Endothelial cell (in vitro differentiated cells): ENCODE measurements at regions not wholly inside any gene's neighbourhood (a gene's known extent, or its start where the extent isn't known, plus 50 kb on each side); places are given as distances from the start of the nearest gene placed in this dataset.
"Not testable (repeated sequence)": the region's sequence is repeated elsewhere in the genome, so short reads cannot be mapped to it uniquely, and the experiment has no call there.

Experiments used
- DNase-seq: peaks from one replicate; pipeline ENCODE4 v3.0.0; 2021; ENCODE audit warnings: low spot score
- H3K27ac Mint-ChIP-seq: one replicate; pipeline ENCODE4 v1.8.0; 2021; ENCODE audit warnings: mixed read lengths, inconsistent platforms; ENCODE audit not compliant: unreplicated experiment
- H3K27me3 Mint-ChIP-seq: one replicate; pipeline ENCODE4 v1.8.0; 2021; ENCODE audit warnings: mild to moderate bottlenecking, moderate library complexity, mixed read lengths, inconsistent platforms; ENCODE audit not compliant: unreplicated experiment
- H3K36me3 Mint-ChIP-seq: one replicate; pipeline ENCODE4 v1.8.0; 2021; ENCODE audit warnings: mild to moderate bottlenecking, low read depth, mixed read lengths, inconsistent platforms; ENCODE audit not compliant: unreplicated experiment
- H3K4me1 Mint-ChIP-seq: one replicate; pipeline ENCODE4 v1.8.0; 2021; ENCODE audit warnings: mild to moderate bottlenecking, mixed read lengths, inconsistent platforms; ENCODE audit not compliant: unreplicated experiment
- H3K4me3 Mint-ChIP-seq: one replicate; pipeline ENCODE4 v1.8.0; 2021; ENCODE audit warnings: mild to moderate bottlenecking, mixed read lengths, inconsistent platforms; ENCODE audit not compliant: unreplicated experiment
- H3K9me3 Mint-ChIP-seq: one replicate; pipeline ENCODE4 v1.8.0; 2021; ENCODE audit warnings: mixed read lengths, inconsistent platforms; ENCODE audit not compliant: unreplicated experiment
- TF ChIP-seq, protein P1 (sequence below): fragments of 200-600 bp; sonication (generic); IDR thresholded peaks from one replicate; pipeline ENCODE4 v1.5.0; 2021; ENCODE audit warnings: antibody characterized with exemption; ENCODE audit not compliant: unreplicated experiment

GRCh38 chr10:130714742-130715467 is 578.7 kb downstream of the GLRX3 start:
- Mint-ChIP-seq H3K27ac (no peak overlapping the region), H3K4me1 (no peaks in the 10 kb centered on the region), H3K9me3 (peaks cover 57% of the 10 kb centered on the region), H3K36me3 (peaks cover 18% of the 10 kb centered on the region), H3K4me3 (no peak overlapping the region), H3K27me3 (peaks cover 6% of the 10 kb centered on the region)
- DNase-seq, result no peak
- TF ChIP-seq, protein P1, sequence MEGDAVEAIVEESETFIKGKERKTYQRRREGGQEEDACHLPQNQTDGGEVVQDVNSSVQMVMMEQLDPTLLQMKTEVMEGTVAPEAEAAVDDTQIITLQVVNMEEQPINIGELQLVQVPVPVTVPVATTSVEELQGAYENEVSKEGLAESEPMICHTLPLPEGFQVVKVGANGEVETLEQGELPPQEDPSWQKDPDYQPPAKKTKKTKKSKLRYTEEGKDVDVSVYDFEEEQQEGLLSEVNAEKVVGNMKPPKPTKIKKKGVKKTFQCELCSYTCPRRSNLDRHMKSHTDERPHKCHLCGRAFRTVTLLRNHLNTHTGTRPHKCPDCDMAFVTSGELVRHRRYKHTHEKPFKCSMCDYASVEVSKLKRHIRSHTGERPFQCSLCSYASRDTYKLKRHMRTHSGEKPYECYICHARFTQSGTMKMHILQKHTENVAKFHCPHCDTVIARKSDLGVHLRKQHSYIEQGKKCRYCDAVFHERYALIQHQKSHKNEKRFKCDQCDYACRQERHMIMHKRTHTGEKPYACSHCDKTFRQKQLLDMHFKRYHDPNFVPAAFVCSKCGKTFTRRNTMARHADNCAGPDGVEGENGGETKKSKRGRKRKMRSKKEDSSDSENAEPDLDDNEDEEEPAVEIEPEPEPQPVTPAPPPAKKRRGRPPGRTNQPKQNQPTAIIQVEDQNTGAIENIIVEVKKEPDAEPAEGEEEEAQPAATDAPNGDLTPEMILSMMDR, result no peak

DNA sequence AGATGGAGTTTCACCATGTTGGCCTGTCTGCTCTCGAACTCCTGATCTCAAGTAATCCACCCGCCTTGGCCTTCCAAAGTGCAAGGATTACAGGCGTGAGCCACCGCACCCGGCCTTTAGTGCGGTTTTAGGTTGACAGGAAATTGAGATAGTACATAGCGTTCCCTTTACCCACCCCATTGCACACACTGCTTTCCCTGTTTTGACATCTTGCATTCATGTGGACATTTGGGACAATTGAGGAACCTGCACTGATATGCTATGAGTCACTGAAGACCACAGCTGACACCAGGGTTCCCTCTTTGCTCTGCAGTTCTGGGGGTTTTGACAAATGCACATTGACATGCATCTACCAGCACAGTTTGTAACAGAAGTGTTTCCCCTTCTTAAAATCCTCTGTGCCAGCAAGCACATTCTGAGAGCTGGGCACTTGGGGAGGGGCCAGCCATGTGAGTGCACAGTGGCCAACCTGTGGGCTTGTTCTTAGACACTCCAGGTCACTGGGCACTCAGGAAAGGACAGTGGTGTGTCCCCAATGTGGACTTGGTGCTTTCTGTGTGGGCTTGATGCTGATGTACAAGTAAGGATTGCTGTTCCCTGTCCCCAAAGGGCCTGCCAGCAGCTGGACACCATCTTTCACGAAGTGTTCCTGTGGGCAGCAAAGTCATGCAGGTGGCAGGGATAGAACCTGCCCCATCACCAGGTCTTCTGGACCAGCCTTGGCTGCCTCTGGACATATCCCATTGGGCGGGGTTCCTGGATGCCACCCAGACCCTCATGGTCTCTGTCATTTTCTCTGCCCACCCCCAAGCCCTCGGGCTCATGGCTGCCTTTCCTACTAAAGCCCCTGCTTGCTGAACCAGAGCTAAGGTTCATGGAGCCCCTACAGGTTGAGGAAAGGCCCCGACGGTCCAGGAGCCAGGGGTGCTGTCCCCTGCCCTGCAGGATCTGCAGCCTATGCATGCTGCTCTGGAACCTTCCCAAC is 579.8 kb downstream of the GLRX3 start:
- peaks cover 18% of the 10 kb centered on the region for H3K36me3 Mint-ChIP-seq
- no peak overlapping the region for H3K4me3 Mint-ChIP-seq

GRCh38 chr10:130717083-130717482 is 580.9 kb downstream of the GLRX3 start:
- TF ChIP-seq, protein P1, result no peak
- Mint-ChIP-seq H3K4me1 (no peaks in the 10 kb centered on the region), H3K27me3 (peaks cover 1% of the 10 kb centered on the region), H3K9me3 (peaks cover 48% of the 10 kb centered on the region), H3K36me3 (peaks cover 11% of the 10 kb centered on the region), H3K27ac (no peak overlapping the region), H3K4me3 (no peak overlapping the region)
- DNase-seq, result no peak

More for the DNA sequence above, 579.8 kb downstream of the GLRX3 start:
- TF ChIP-seq, protein P1, result no peak
- Mint-ChIP-seq H3K27ac (no peak overlapping the region), H3K27me3 (peaks cover 6% of the 10 kb centered on the region), H3K4me1 (no peaks in the 10 kb centered on the region), H3K9me3 (peaks cover 56% of the 10 kb centered on the region)
- DNase-seq, result no peak

GRCh38 chr10:130718744-130719447 is 582.7 kb downstream of the GLRX3 start:
- H3K36me3 Mint-ChIP-seq, H3K4me1 Mint-ChIP-seq, H3K4me3 Mint-ChIP-seq, DNase-seq, H3K27ac Mint-ChIP-seq, H3K27me3 Mint-ChIP-seq: not testable (repeated sequence)
- peaks cover 48% of the 10 kb centered on the region for H3K9me3 Mint-ChIP-seq

DNA sequence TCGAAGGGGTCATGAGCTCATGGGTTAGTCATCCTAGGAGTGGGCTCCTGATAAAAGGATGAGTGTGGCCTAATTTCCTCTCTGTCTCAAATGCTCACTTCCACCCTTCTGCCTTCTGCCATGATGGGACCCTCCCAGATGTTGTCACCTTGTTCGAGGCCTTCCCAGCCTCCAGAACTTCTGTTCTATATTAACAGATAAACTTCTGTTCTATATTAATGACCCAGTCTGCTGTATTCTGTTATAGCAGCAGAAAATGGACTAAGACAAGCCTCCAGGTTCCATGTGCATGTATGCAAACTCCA is 583.2 kb downstream of the GLRX3 start:
- no peak overlapping the region for H3K27ac Mint-ChIP-seq
- peaks cover 49% of the 10 kb centered on the region for H3K9me3 Mint-ChIP-seq
- H3K27me3 Mint-ChIP-seq, result no peaks in the 10 kb centered on the region
- H3K4me3 Mint-ChIP-seq, result no peak overlapping the region
- DNase-seq, result no peak
- H3K36me3 Mint-ChIP-seq, result peaks cover 3% of the 10 kb centered on the region
- no peaks in the 10 kb centered on the region for H3K4me1 Mint-ChIP-seq
- TF ChIP-seq, protein P1, result no peak
